ENCODE measurements at regions not wholly inside any gene's neighbourhood (a gene's known extent, or its start where the extent isn't known, plus 50 kb on each side); places are given as distances from the start of the nearest gene placed in this dataset.
"Not testable (repeated sequence)": the region's sequence is repeated elsewhere in the genome, so short reads cannot be mapped to it uniquely, and the experiment has no call there.

- peaks cover 11% of the 10 kb centered on the region for H3K9me3 Mint-ChIP-seq
- H3K27me3 Mint-ChIP-seq: no peaks in the 10 kb centered on the region
- no peak overlapping the region for H3K27ac Mint-ChIP-seq
- H3K4me3 Mint-ChIP-seq: no peak overlapping the region
- H3K36me3 Mint-ChIP-seq: no peaks in the 10 kb centered on the region
- H3K4me1 Mint-ChIP-seq: no peaks in the 10 kb centered on the region
- ATAC-seq: no peak
Observed at GRCh38 chr11:21659961-21660360, 532.9 kb upstream of the ANO5 start.

GRCh38 chr11:21675049-21675616 lies 517.8 kb upstream of the ANO5 start:
- Mint-ChIP-seq H3K27me3 (no peaks in the 10 kb centered on the region), H3K27ac (no peak overlapping the region), H3K4me3 (no peak overlapping the region), H3K4me1 (no peaks in the 10 kb centered on the region), H3K36me3 (no peaks in the 10 kb centered on the region), H3K9me3 (no peaks in the 10 kb centered on the region)
- no peak for ATAC-seq

DNA sequence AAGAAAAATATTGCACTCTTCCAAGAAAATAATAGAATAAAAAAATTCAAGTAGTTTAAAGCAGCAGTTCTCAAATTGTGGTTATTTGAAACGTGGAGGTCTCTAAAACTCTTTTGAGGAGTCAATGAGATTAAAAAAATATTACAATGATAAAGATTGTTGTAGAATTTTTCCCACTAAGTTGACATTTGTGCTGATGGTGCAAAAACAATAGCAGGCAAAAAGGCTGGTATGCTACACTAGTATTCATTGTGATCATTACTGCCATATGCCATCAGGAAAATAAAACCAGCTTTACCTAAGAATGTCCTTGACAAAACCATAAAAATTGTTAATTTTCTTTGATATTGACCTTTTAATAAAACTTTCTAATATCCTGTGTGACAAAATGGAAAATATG lies 505.2 kb upstream of the ANO5 start:
- Mint-ChIP-seq H3K27me3 (no peaks in the 10 kb centered on the region), H3K27ac (no peak overlapping the region), H3K4me3 (no peak overlapping the region), H3K9me3 (peaks cover 8% of the 10 kb centered on the region), H3K36me3 (no peaks in the 10 kb centered on the region), H3K4me1 (no peaks in the 10 kb centered on the region)
- no peak for ATAC-seq

GRCh38 chr11:21704539-21704938 lies 488.3 kb upstream of the ANO5 start:
- H3K9me3 Mint-ChIP-seq: peaks cover 2% of the 10 kb centered on the region
- no peaks in the 10 kb centered on the region for H3K4me1 Mint-ChIP-seq
- H3K27me3 Mint-ChIP-seq: no peaks in the 10 kb centered on the region
- H3K4me3 Mint-ChIP-seq: no peak overlapping the region
- no peaks in the 10 kb centered on the region for H3K36me3 Mint-ChIP-seq
- H3K27ac Mint-ChIP-seq: no peak overlapping the region
- no peak for ATAC-seq

DNA sequence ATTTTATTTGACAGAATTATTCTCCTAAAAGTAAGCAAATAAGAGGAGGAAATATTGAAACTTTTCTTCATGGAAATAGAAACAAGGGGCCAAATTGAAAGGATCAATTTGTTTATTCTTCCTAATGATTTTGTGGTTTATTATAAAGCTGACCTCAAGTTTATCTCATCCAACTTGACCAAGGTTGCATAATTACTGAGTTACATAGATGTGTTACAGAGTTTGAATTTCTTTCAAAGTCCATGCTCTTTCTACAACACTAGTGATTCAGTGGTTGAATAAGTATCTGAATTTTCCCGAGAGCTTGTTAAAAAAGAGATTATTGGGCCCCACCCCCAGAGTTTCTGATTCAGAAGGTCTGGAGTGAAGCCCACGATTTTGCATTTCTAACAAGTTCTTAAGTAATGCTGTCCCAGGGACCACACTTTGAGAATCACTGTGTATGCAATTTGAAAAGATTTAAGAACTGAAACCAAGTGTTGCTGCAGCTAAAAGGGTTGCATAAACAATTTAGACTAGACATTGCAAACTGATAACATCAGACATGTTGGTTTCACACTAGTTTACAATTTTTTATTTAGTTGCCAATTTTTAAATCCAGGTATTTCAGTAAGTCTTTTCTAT lies 485.7 kb upstream of the ANO5 start:
- Mint-ChIP-seq H3K36me3 (no peaks in the 10 kb centered on the region), H3K4me3 (no peak overlapping the region), H3K4me1 (no peaks in the 10 kb centered on the region), H3K9me3 (peaks cover 2% of the 10 kb centered on the region), H3K27me3 (no peaks in the 10 kb centered on the region), H3K27ac (no peak overlapping the region)
- ATAC-seq: no peak

- no peaks in the 10 kb centered on the region for H3K4me1 Mint-ChIP-seq
- H3K9me3 Mint-ChIP-seq: peaks cover 3% of the 10 kb centered on the region
- no peaks in the 10 kb centered on the region for H3K36me3 Mint-ChIP-seq
- no peak overlapping the region for H3K4me3 Mint-ChIP-seq
- H3K27me3 Mint-ChIP-seq: no peaks in the 10 kb centered on the region
- H3K27ac Mint-ChIP-seq: no peak overlapping the region
- ATAC-seq: no peak
Observed at GRCh38 chr11:21710809-21711208, 482.1 kb upstream of the ANO5 start.

- Mint-ChIP-seq H3K4me3 (no peak overlapping the region), H3K9me3 (peaks cover 3% of the 10 kb centered on the region), H3K4me1 (no peaks in the 10 kb centered on the region), H3K36me3 (no peaks in the 10 kb centered on the region), H3K27ac (no peak overlapping the region), H3K27me3 (no peaks in the 10 kb centered on the region)
- ATAC-seq: no peak
Observed at GRCh38 chr11:21711341-21711740, 481.5 kb upstream of the ANO5 start.

GRCh38 chr11:21723678-21724077 lies 469.2 kb upstream of the ANO5 start:
- Mint-ChIP-seq H3K4me3 (no peak overlapping the region), H3K9me3 (peaks cover under 1% of the 10 kb centered on the region), H3K27ac (no peak overlapping the region), H3K36me3 (no peaks in the 10 kb centered on the region), H3K4me1 (no peaks in the 10 kb centered on the region), H3K27me3 (no peaks in the 10 kb centered on the region)
- no peak for ATAC-seq

DNA sequence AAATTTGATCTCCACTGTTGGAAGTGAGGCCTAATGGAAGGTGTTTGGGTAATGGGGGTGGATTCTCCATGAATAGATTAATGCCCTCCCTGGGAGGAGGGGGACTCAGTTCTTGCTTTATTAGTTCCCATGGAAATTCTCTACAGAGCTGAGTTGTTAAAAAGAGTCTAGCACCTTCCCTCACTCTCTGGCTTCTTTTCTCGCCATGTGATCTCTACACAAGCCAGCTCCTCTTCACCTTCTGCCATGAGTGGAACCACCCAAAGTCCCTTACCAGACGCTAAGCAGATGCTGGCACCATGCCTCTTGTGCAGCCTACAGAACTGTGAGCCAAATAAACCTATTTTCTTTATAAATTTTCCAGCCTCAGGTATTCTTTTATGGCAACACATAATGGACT lies 465.8 kb upstream of the ANO5 start:
- Mint-ChIP-seq H3K9me3 (peaks cover 3% of the 10 kb centered on the region), H3K36me3 (no peaks in the 10 kb centered on the region), H3K4me3 (no peak overlapping the region), H3K4me1 (no peaks in the 10 kb centered on the region), H3K27me3 (no peaks in the 10 kb centered on the region), H3K27ac (no peak overlapping the region)
- no peak for ATAC-seq

DNA sequence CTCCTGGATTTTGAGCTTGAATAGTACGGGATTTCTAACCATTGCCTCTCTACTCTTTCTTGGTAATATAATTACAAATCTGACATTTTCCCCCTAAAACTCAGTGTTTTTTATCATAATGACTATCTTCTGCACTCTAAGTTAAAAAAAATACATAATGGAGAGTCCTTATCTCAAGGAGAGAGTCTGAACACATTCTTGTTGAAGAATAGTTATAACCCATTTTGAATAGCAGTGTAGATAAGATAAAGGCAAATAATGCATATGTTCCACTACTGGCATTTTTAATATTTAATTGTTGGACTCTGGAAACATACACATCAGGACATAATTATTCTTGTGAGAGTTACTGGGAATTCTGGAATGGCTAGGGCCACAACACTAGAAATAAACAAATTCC lies 456.5 kb upstream of the ANO5 start:
- Mint-ChIP-seq H3K9me3 (peaks cover 9% of the 10 kb centered on the region), H3K36me3 (no peaks in the 10 kb centered on the region), H3K4me1 (no peaks in the 10 kb centered on the region), H3K27ac (no peak overlapping the region), H3K27me3 (no peaks in the 10 kb centered on the region), H3K4me3 (no peak overlapping the region)
- no peak for ATAC-seq

- not testable (repeated sequence) for H3K27me3 Mint-ChIP-seq, H3K4me1 Mint-ChIP-seq, H3K9me3 Mint-ChIP-seq, H3K36me3 Mint-ChIP-seq, ATAC-seq, H3K27ac Mint-ChIP-seq
- H3K4me3 Mint-ChIP-seq: peak overlapping the region; percentile 54
Observed at GRCh38 chr11:21752475-21753243, 440.2 kb upstream of the ANO5 start.

DNA sequence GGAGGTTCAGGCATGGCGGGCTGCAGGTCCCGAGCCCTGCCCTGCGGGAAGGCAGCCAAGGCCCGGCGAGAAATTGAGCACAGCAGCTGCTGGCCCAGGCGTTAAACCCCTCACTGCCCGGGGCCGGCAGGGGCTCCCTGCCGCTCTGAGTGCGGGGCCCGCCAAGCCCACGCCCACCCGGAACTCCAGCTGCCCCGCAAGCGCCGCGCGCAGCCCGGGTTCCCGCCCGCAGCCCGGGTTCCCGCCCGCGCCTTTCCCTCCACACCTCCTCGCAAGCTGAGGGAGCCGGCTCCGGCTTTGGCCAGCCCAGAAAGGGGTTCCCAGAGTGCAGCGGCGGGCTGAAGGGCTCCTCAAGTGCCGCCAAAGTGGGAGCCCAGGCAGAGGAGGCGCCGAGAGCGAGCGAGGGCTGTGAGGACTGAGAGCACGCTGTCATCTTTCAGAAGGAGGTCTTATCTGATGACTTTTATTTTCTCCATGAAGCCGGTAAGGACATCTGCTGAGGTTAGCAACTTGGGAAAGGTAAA lies 439.6 kb upstream of the ANO5 start:
- H3K27me3 Mint-ChIP-seq, H3K9me3 Mint-ChIP-seq, H3K36me3 Mint-ChIP-seq, H3K4me1 Mint-ChIP-seq, ATAC-seq, H3K27ac Mint-ChIP-seq: not testable (repeated sequence)
- peak overlapping the region; percentile 29 for H3K4me3 Mint-ChIP-seq

DNA sequence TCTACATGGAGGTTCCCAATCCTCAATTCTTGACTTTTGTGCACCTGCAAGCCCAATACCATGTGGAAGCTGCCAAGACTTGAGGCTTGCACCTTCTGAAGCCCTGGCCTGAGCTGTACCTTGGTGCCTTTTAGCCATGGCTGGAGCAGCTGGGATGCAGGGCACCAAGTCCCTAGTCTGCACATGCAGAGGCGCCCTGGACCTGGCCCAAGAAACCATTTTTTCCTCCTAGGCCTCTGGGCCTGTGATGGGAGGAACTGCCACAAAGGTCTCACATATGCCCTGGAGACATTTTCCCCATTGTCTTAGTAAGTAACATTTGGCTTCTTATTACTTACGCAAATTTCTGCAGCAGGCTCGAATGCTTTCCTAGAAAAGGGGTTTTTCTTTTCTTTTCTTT lies 431.9 kb upstream of the ANO5 start:
- Mint-ChIP-seq H3K9me3 (peaks cover 13% of the 10 kb centered on the region), H3K27ac (no peak overlapping the region), H3K4me3 (no peak overlapping the region), H3K36me3 (no peaks in the 10 kb centered on the region), H3K4me1 (no peaks in the 10 kb centered on the region), H3K27me3 (no peaks in the 10 kb centered on the region)
- ATAC-seq: no peak

- Mint-ChIP-seq H3K27me3 (no peaks in the 10 kb centered on the region), H3K27ac (no peak overlapping the region), H3K4me3 (no peak overlapping the region), H3K9me3 (no peaks in the 10 kb centered on the region), H3K36me3 (no peaks in the 10 kb centered on the region), H3K4me1 (no peaks in the 10 kb centered on the region)
- no peak for ATAC-seq
Observed at GRCh38 chr11:21768388-21768787, 424.5 kb upstream of the ANO5 start.

DNA sequence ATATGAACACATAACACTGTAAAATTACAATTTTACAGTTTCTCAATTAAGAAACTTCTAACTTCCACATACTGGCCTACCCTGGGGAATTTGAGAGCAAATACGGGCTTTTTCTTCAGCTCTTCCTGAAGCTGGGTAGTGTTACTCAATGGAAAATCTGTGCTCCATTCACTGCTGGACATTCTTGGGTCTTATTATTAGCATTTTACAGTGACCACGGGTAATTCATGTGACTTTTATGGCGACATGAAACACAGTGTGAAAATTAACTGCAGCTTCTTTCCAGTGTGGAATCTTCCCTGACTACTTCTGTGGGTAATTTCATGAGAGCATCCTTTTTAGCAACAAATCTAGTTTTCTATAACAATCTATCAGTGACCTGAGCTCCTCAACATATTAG lies 423.7 kb upstream of the ANO5 start:
- Mint-ChIP-seq H3K9me3 (no peaks in the 10 kb centered on the region), H3K36me3 (no peaks in the 10 kb centered on the region), H3K4me1 (no peaks in the 10 kb centered on the region), H3K27ac (no peak overlapping the region), H3K4me3 (no peak overlapping the region), H3K27me3 (no peaks in the 10 kb centered on the region)
- ATAC-seq: no peak

DNA sequence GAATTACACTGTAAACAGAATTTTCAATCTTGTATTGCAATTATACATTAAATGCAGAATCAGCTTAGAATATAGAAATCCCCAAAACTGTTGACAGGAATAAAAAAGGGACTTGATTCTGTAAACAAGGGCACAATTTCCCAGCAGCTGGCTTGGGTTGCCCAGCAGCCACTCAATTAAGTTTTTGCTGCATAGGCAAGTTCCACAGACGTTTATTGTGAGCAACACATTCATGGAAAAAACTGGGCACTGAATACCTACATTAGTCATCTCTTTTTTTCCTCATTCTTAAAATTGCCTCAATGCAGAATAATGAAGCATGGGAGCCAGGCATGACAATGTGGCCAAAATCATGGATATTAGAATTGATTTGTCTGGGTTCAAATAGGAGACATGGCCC lies 421.8 kb upstream of the ANO5 start:
- no peaks in the 10 kb centered on the region for H3K9me3 Mint-ChIP-seq
- H3K36me3 Mint-ChIP-seq: no peaks in the 10 kb centered on the region
- H3K4me3 Mint-ChIP-seq: no peak overlapping the region
- H3K27ac Mint-ChIP-seq: no peak overlapping the region
- no peak for ATAC-seq
- H3K27me3 Mint-ChIP-seq: no peaks in the 10 kb centered on the region
- no peaks in the 10 kb centered on the region for H3K4me1 Mint-ChIP-seq

All from stimulated activated memory B cell treated with anti-CD40 and anti-IgM and Interleukin-4, amounts not matched to agents 10 μg/mL and 1 μg/mL and 100 μg/mL, for 72 hours (primary cell).